GM20000 (cell line): ENCODE measurements at regions not wholly inside any gene's neighbourhood (a gene's known extent, or its start where the extent isn't known, plus 50 kb on each side); places are given as distances from the start of the nearest gene placed in this dataset.

Source experiments
- DNase-seq: peaks from one replicate; pipeline ENCODE4 v3.0.0; 2012; ENCODE audit warnings: low spot score
- TF ChIP-seq, protein P1 (sequence below): IDR thresholded peaks from 2 replicates; pipeline ENCODE4 v1.5.1; 2012; ENCODE audit warnings: mild to moderate bottlenecking, control low read depth; ENCODE audit errors: extremely low read depth, missing control alignments

DNA sequence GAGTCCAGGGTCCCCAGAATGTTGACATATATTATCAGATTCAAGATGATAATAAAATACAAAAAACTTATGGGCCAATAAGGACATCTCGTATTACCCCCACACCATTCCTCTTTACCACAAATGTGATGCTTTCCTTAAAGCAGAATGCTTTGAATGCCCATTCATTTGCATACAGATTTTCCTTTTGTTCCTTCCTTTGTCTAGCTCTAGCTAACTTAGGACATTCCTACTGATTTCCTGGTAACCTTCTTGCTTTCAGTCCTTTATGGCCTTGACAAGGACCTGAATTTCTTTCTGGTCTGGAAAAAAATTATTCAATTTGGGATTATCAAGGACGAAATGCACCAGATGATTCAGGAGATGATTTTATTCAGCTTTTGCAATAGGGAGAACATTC, 304.0 kb downstream of the TMEM114 start:
- DNase-seq, result no peak
- TF ChIP-seq, protein P1, sequence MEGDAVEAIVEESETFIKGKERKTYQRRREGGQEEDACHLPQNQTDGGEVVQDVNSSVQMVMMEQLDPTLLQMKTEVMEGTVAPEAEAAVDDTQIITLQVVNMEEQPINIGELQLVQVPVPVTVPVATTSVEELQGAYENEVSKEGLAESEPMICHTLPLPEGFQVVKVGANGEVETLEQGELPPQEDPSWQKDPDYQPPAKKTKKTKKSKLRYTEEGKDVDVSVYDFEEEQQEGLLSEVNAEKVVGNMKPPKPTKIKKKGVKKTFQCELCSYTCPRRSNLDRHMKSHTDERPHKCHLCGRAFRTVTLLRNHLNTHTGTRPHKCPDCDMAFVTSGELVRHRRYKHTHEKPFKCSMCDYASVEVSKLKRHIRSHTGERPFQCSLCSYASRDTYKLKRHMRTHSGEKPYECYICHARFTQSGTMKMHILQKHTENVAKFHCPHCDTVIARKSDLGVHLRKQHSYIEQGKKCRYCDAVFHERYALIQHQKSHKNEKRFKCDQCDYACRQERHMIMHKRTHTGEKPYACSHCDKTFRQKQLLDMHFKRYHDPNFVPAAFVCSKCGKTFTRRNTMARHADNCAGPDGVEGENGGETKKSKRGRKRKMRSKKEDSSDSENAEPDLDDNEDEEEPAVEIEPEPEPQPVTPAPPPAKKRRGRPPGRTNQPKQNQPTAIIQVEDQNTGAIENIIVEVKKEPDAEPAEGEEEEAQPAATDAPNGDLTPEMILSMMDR, result no peak

DNA sequence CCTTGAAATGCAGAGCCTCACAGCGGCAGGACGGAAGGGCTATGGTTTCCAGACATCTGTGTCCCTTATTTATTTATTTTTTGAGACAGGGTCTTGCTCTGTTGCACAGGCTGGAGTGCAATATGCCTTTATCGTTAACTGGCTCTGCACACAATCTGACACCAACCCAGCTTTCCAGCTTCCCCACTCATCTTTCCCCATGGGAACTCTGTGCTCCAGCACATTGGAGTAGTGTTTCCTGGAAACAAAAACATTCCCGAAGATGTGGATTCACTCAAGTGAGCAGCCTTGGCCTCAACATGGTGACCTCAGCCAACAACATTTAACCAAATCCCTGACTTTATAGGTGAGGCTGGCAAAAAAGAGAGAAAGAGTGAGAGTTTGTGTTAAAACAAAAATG, 307.1 kb downstream of the TMEM114 start:
- TF ChIP-seq, protein P1, result no peak
- DNase-seq, result no peak

DNA sequence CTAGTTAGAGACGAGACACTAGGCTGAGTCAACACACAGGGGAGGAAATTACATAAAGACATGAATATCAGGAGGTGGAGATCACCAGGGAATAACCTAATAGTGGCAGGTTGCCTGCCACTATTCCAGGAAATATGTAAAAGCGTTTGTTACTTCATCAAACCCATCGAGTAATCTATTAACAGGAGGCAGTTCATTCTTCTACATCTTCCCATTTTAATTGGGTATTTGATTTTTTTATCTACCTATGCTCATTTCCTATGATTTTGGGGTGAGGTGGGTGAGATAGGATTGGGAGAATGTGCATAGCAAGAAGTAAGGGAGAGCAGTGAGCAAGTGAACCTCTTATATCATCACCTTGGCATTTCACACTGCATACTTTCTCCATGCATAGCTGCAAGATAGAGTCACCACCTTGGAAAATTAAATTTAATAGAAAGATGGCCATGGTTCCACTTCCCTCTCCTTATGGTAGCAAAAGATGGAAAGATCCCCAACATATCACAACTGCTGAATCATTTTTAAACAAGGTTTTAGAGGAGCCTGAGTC, 312.2 kb downstream of the TMEM114 start:
- no peak for DNase-seq
- TF ChIP-seq, protein P1, result no peak

DNA sequence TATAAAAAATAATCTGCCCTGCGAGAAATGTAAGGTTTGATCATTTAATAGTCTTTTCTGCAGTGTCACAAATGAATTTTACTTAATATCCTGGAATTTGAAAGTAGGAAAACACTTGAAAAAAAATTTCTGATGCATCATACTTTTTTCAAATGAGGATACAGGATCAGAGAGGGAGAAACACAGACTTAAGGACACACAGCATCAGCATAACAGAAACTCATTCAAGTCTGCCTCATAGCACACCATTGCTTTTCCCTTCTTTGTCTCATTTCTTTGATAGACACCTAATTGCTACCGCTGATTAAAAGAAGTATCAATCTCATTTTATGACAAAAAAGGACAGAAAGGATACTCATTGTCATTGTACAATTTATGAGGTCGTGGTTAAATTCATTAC, 319.0 kb downstream of the TMEM114 start:
- TF ChIP-seq, protein P1, result no peak

DNA sequence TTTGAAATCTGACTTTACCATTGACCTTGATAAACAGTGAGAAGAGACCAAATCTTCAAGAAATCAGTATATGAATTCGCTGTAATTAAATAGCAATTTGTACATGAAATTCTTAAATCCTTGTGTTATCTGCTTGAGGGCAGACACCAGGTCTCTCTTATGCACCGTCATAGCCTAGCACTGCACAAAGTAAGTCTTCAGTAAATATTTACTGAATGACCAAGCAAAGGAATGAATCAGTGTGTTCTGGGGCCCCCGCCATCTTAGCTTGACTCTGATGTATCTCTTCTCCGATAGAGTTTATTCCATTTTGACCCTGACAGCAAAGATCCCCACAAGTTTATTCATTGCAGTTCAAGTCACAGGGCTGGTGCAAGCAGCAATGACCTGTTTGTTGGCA, 328.0 kb downstream of the TMEM114 start:
- no peak for DNase-seq
- TF ChIP-seq, protein P1, result no peak

More for the DNA sequence above, 319.0 kb downstream of the TMEM114 start:
- no peak for DNase-seq

DNA sequence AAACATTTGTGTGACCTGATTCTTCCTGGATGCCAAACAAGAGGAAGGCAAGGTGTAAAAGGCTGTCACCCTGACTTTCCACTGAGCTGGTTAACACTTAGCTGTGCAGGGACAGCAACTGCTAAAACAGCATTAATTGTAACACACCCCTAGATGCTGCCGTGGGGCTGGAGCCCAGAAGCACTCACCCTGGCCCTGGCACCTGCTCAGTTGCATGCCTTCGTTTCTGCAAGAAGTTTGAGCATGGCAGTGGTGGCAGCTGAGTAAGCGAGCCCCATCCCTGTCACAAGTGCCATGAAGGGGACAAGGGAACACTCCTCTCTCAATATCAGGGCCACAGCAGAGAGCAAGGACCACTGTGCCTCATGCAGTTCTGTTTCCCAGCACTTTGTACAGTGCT, 330.2 kb downstream of the TMEM114 start:
- no peak for DNase-seq

DNA sequence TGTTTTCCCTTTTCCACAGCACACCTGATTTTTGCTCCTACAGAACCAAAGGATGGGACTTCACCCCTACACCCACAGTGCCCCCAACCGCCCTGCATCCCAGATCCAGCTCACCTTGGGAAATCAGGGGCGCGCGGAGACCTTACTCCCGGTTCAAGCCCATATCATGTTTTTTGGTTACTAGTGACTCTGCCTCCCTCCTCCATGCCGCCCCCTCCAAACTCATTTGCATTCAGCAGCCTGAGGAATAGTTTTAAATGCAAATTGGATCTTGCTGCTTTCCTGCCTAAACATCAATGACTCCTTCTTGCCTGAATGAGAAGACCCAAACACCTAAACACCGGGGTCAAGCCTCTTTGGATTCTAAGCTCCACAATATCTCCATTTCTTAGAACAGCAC, 331.8 kb downstream of the TMEM114 start:
- TF ChIP-seq, protein P1, result no peak
- DNase-seq, result no peak

More for the DNA sequence above, 330.2 kb downstream of the TMEM114 start:
- TF ChIP-seq, protein P1, result no peak
